Naive B cell (primary cell): ENCODE measurements at regions not wholly inside any gene's neighbourhood (a gene's known extent, or its start where the extent isn't known, plus 50 kb on each side); places are given as distances from the start of the nearest gene placed in this dataset.
A peak's percentile ranks its signal among the peaks of the same experiment; 100 is the strongest.
"Not testable (repeated sequence)": the region's sequence is repeated elsewhere in the genome, so short reads cannot be mapped to it uniquely, and the experiment has no call there.

Experiments
- ATAC-seq, 2 donors: fragments of 150-1000 bp; cut with Tn5 transposase; 2 replicates each; pipeline ENCODE4 v1.10.0; 2021; ENCODE audit warnings: low read depth in 2 of 2, mild to moderate bottlenecking in 2 of 2, moderate library complexity in 2 of 2
- DNase-seq: peaks from one replicate; pipeline ENCODE4 v3.0.0; 2022
- H3K27ac Mint-ChIP-seq, 6 donors: one replicate each; pipeline ENCODE4 v1.8.0; 2020 to 2022; ENCODE audit warnings: mild to moderate bottlenecking in 6 of 6, mixed read lengths in 6 of 6, moderate library complexity in 5 of 6, inconsistent platforms in 2 of 6
- H3K27me3 Mint-ChIP-seq, 3 donors: one replicate each; pipeline ENCODE4 v1.8.0; 2021 to 2022; ENCODE audit warnings: mixed read lengths in 3 of 3, mild to moderate bottlenecking in 1 of 3
- H3K36me3 Mint-ChIP-seq, 2 donors: one replicate each; pipeline ENCODE4 v1.8.0; 2020 to 2022; ENCODE audit warnings: mixed read lengths in 2 of 2, inconsistent platforms in 1 of 2, mild to moderate bottlenecking in 1 of 2
- H3K4me1 Mint-ChIP-seq, 3 donors: one replicate each; pipeline ENCODE4 v1.8.0; 2020 to 2022; ENCODE audit warnings: mixed read lengths in 3 of 3, inconsistent platforms in 1 of 3, mild to moderate bottlenecking in 1 of 3, moderate library complexity in 1 of 3
- H3K4me3 Mint-ChIP-seq, 8 donors: one replicate each; pipeline ENCODE4 v1.8.0; 2020 to 2022; ENCODE audit warnings: mild to moderate bottlenecking in 8 of 8, mixed read lengths in 8 of 8, moderate library complexity in 8 of 8, inconsistent platforms in 2 of 8
- H3K9me3 Mint-ChIP-seq, 7 donors: one replicate each; pipeline ENCODE4 v1.8.0; 2020 to 2022; ENCODE audit warnings: mixed read lengths in 7 of 7, mild to moderate bottlenecking in 5 of 7, inconsistent platforms in 2 of 7, moderate library complexity in 1 of 7

GRCh38 chr4:91791631-91792030 is 512.1 kb upstream of the GRID2 start:
- H3K27ac Mint-ChIP-seq, H3K4me3 Mint-ChIP-seq, ATAC-seq, H3K4me1 Mint-ChIP-seq, H3K27me3 Mint-ChIP-seq, H3K36me3 Mint-ChIP-seq, DNase-seq, H3K9me3 Mint-ChIP-seq: not testable (repeated sequence)

- Mint-ChIP-seq H3K4me1 (no peaks in the 10 kb centered on the region), H3K27me3 (no peaks in the 10 kb centered on the region), H3K4me3 (no peak overlapping the region), H3K36me3 (no peaks in the 10 kb centered on the region), H3K27ac (no peak overlapping the region), H3K9me3 (peaks cover 0 to 7% (median 2%) of the 10 kb centered on the region in 7 donors)
- ATAC-seq = no peak
- DNase-seq = no peak
Observed at GRCh38 chr4:91795947-91796346, 507.8 kb upstream of the GRID2 start.

- Mint-ChIP-seq H3K36me3 (no peaks in the 10 kb centered on the region), H3K27me3 (no peaks in the 10 kb centered on the region), H3K9me3 (peaks cover 0 to 11% (median 7%) of the 10 kb centered on the region in 7 donors), H3K4me3 (no peak overlapping the region), H3K27ac (no peak overlapping the region), H3K4me1 (no peaks in the 10 kb centered on the region)
- ATAC-seq (no peak), DNase-seq (no peak)
Observed at GRCh38 chr4:91812319-91812718, 491.4 kb upstream of the GRID2 start.

DNA sequence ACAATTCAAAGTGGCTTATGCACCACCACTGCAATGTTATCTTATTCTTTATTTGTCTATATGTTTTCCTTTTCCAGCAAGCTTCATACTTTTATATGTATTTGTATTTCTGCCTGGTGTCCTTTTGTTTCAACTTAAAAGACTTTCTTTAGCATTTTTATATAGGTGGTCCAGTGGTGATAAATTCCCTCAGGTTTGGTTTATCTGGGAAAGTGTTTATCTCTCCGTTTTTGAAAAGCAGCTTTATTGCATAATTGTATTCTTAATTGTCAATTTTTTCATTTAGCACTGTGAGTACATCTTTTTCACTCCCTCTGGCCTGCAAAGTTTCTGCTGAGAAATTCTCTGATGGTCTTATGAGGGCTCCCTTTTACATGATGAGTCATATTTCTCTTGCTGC is 479.0 kb upstream of the GRID2 start:
- no peaks in the 10 kb centered on the region for H3K4me1 Mint-ChIP-seq
- H3K36me3 Mint-ChIP-seq = peaks cover 0 to 10% of the 10 kb centered on the region in 2 donors
- DNase-seq = no peak

DNA sequence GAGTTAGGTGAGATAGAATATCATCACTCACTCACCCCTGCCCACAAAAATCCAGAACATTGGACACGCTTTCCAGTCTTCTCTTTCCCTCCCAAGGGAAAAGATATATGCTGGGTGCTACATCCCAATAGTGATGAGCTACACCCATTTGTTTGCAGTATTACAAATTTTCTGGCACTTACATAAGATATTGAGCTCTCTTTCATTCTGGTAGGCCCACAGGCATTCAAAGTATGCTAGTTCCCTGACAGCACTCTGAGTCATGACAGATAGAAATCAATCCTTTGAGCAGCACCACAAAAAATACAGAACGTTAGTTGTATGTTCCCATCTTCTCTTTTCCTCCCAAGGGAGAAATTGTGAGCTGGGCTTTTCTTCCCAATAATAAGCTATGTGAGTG is 477.6 kb upstream of the GRID2 start:
- no peak overlapping the region for H3K4me3 Mint-ChIP-seq
- H3K27ac Mint-ChIP-seq = no peak overlapping the region
- peaks cover 10 to 49% (median 14%) of the 10 kb centered on the region in 7 donors for H3K9me3 Mint-ChIP-seq
- H3K27me3 Mint-ChIP-seq = no peaks in the 10 kb centered on the region
- DNase-seq (no peak), ATAC-seq (no peak)
- H3K4me1 Mint-ChIP-seq = no peaks in the 10 kb centered on the region
- H3K36me3 Mint-ChIP-seq = peaks cover 0 to 10% of the 10 kb centered on the region in 2 donors

More for the DNA sequence above, 479.0 kb upstream of the GRID2 start:
- H3K9me3 Mint-ChIP-seq = peaks cover 10 to 44% (median 16%) of the 10 kb centered on the region in 7 donors
- no peak overlapping the region for H3K4me3 Mint-ChIP-seq
- ATAC-seq = no peak
- H3K27me3 Mint-ChIP-seq = no peaks in the 10 kb centered on the region
- H3K27ac Mint-ChIP-seq = no peak overlapping the region

GRCh38 chr4:91827914-91828313 is 475.9 kb upstream of the GRID2 start:
- Mint-ChIP-seq H3K9me3 (peaks cover 10 to 48% (median 16%) of the 10 kb centered on the region in 7 donors), H3K36me3 (peaks cover 0 to 10% of the 10 kb centered on the region in 2 donors), H3K27ac (no peak overlapping the region), H3K4me3 (no peak overlapping the region), H3K27me3 (no peaks in the 10 kb centered on the region), H3K4me1 (no peaks in the 10 kb centered on the region)
- DNase-seq = no peak
- ATAC-seq = no peak

DNA sequence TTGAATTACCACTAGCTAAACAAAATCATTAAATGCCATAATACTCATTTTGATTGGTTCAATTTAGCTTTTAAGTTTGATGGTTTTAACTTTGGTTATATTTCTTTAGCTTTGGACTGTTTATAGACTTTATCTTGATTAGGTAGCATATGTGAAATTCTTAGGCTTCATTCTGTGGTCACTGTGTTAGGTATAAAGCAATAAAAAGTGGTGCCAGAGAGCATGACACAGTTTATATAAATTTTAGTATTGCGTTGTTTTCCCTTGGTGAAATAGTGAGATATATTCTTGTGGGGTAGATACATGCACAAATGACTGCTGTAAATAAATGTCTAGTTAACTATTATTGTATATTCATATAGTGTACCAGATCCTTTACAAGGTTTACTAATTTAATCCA is 474.2 kb upstream of the GRID2 start:
- H3K4me1 Mint-ChIP-seq = no peaks in the 10 kb centered on the region
- H3K27ac Mint-ChIP-seq = no peak overlapping the region
- peaks cover 10 to 48% (median 20%) of the 10 kb centered on the region in 7 donors for H3K9me3 Mint-ChIP-seq
- peaks cover 0 to 10% of the 10 kb centered on the region in 2 donors for H3K36me3 Mint-ChIP-seq
- no peaks in the 10 kb centered on the region for H3K27me3 Mint-ChIP-seq
- no peak overlapping the region for H3K4me3 Mint-ChIP-seq
- ATAC-seq (no peak), DNase-seq (no peak)

DNA sequence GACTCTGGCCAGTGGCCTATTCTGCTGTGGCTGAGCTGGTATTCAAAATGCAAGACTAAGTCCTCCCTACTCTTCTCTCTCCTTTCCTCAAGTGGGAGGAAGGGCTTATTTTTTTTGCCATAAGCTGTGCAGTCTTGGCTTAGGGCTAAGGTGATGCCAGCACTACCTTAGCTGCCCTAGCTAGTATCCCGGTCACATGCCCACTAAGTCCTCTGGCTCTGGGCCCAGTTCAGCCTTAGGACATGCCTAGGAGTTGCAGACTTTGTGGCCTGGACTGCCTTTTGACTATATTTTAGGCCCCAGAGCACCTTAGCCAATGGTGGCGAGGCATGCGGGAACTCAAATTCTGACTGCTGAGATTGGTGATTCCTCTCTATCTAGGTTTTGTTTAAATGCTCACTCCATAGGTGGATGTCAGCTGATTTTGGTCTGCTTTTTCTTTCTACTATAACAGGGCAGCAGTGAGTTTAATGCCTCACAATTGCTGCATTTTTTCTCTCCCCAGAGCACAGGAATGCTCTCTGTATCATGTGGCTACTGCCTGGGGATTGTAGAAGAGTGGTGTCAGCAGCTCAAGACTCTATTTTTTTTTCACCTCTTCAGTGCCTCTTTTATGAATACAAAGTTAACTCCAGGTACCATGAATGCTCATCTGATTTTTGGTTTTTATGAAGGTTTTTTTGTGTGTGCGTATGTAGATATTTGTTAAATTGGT is 472.9 kb upstream of the GRID2 start:
- Mint-ChIP-seq H3K36me3 (peaks cover 0 to 3% of the 10 kb centered on the region in 2 donors), H3K27me3 (no peaks in the 10 kb centered on the region), H3K4me3 (no peak overlapping the region), H3K9me3 (peaks cover 10 to 46% (median 23%) of the 10 kb centered on the region in 7 donors), H3K27ac (peak overlapping the region in 1 of 6 donors; percentile 8), H3K4me1 (no peaks in the 10 kb centered on the region)
- ATAC-seq (no peak), DNase-seq (no peak)

DNA sequence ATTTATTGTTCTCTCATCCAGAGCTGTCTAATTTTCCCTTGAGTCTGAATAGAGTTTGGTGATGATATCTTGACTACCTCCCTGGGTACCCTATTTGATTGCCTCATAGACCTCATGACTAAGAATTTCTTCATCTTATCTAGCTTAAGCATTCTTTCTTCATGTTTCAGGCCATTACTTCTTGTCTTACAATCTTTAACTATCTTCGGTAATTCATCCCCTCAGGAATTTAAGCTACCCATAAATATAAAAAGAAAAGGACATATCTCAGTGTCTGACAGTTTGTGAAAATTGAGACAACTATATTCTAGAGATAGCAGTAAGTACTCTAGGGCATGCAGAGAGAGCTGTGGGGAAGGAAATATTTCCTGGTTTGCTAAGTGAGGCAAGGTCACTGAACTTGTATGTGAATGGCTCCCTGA is 466.1 kb upstream of the GRID2 start:
- ATAC-seq (no peak), DNase-seq (no peak)
- H3K9me3 Mint-ChIP-seq = peaks cover 7 to 30% (median 15%) of the 10 kb centered on the region in 7 donors
- no peaks in the 10 kb centered on the region for H3K27me3 Mint-ChIP-seq
- no peak overlapping the region for H3K4me3 Mint-ChIP-seq
- no peaks in the 10 kb centered on the region for H3K4me1 Mint-ChIP-seq
- H3K27ac Mint-ChIP-seq = no peak overlapping the region
- H3K36me3 Mint-ChIP-seq = no peaks in the 10 kb centered on the region

- no peak for DNase-seq
- H3K9me3 Mint-ChIP-seq = peaks cover 7 to 28% (median 11%) of the 10 kb centered on the region in 7 donors
- no peaks in the 10 kb centered on the region for H3K36me3 Mint-ChIP-seq
- no peaks in the 10 kb centered on the region for H3K27me3 Mint-ChIP-seq
- H3K4me1 Mint-ChIP-seq = no peaks in the 10 kb centered on the region
- H3K4me3 Mint-ChIP-seq = no peak overlapping the region
- ATAC-seq = no peak
- H3K27ac Mint-ChIP-seq = no peak overlapping the region
Observed at GRCh38 chr4:91838181-91838861, 465.4 kb upstream of the GRID2 start.

GRCh38 chr4:91840359-91840758 is 463.4 kb upstream of the GRID2 start:
- DNase-seq (no peak), ATAC-seq (no peak)
- H3K9me3 Mint-ChIP-seq = peaks cover 0 to 8% (median 2%) of the 10 kb centered on the region in 7 donors
- H3K4me1 Mint-ChIP-seq = no peaks in the 10 kb centered on the region
- H3K4me3 Mint-ChIP-seq = no peak overlapping the region
- no peaks in the 10 kb centered on the region for H3K36me3 Mint-ChIP-seq
- no peak overlapping the region for H3K27ac Mint-ChIP-seq
- H3K27me3 Mint-ChIP-seq = no peaks in the 10 kb centered on the region

- ATAC-seq = no peak
Observed at GRCh38 chr4:91846233-91846632, 457.5 kb upstream of the GRID2 start.

GRCh38 chr4:91851456-91851855 is 452.3 kb upstream of the GRID2 start:
- DNase-seq (no peak), ATAC-seq (no peak)
- no peak overlapping the region for H3K4me3 Mint-ChIP-seq
- H3K27me3 Mint-ChIP-seq = no peaks in the 10 kb centered on the region
- peaks cover 0 to 10% (median 0%) of the 10 kb centered on the region in 7 donors for H3K9me3 Mint-ChIP-seq
- no peaks in the 10 kb centered on the region for H3K36me3 Mint-ChIP-seq
- no peak overlapping the region for H3K27ac Mint-ChIP-seq
- no peaks in the 10 kb centered on the region for H3K4me1 Mint-ChIP-seq

More at GRCh38 chr4:91846233-91846632, 457.5 kb upstream of the GRID2 start:
- no peak for DNase-seq
- Mint-ChIP-seq H3K27me3 (no peaks in the 10 kb centered on the region), H3K36me3 (no peaks in the 10 kb centered on the region), H3K4me3 (no peak overlapping the region), H3K4me1 (no peaks in the 10 kb centered on the region), H3K9me3 (peaks cover 0 to 7% (median 3%) of the 10 kb centered on the region in 7 donors), H3K27ac (no peak overlapping the region)

DNA sequence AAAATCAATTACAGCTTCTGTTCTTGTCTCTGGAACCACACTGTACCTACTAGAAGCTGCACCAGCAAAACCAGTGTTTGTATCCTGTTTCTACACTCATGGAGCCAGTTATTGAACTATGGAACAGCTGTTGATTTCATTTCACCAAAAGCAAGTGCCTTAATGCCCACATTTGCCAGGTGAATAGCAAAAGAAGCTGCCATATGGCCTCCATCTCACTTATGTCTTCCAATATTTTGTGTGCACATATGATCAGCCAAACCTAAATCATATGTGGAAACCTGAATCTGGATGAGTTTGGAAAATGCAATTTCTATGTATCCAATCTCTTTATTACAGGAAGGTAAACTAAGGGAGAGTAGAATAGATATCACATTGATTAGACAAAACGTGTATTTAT is 415.8 kb upstream of the GRID2 start:
- H3K4me3 Mint-ChIP-seq = no peak overlapping the region
- H3K27ac Mint-ChIP-seq = no peak overlapping the region
- H3K4me1 Mint-ChIP-seq = no peaks in the 10 kb centered on the region
- DNase-seq = no peak
- no peaks in the 10 kb centered on the region for H3K36me3 Mint-ChIP-seq
- H3K9me3 Mint-ChIP-seq = peaks cover 0 to 3% (median 0%) of the 10 kb centered on the region in 7 donors
- H3K27me3 Mint-ChIP-seq = no peaks in the 10 kb centered on the region
- ATAC-seq = no peak
